ENCODE measurements at regions not wholly inside any gene's neighbourhood (a gene's known extent, or its start where the extent isn't known, plus 50 kb on each side); places are given as distances from the start of the nearest gene placed in this dataset.

GRCh38 chr7:144960763-144961162 lies 124.9 kb upstream of the TPK1 start:
- no peak for TF ChIP-seq POLR2A (IDR thresholded peaks at IDR 0.05)
- no peak for TF ChIP-seq CTCF (IDR thresholded peaks at IDR 0.05)

All from Peyer's patch (tissue), 4 donors.